SK-N-SH treated with all-trans-retinoic acid at 6 μM for 48 hours (cell line): ENCODE measurements at regions not wholly inside any gene's neighbourhood (a gene's known extent, or its start where the extent isn't known, plus 50 kb on each side); places are given as distances from the start of the nearest gene placed in this dataset.

ENCODE experiments used
- GLIS3 ChIP-seq: fragments of 250-450 bp; sonication (Bioruptor Pico); IDR thresholded peaks from 2 replicates; pipeline ENCODE4 v1.5.0; 2020; ENCODE audit warnings: mild to moderate bottlenecking, moderate library complexity
- TCF4 ChIP-seq: fragments of 250-450 bp; sonication (Bioruptor Pico); IDR thresholded peaks from 2 replicates; pipeline ENCODE4 v1.8.0; 2021; ENCODE audit warnings: mild to moderate bottlenecking, moderate library complexity, borderline replicate concordance
- ZC3H10 ChIP-seq: fragments of 250-450 bp; sonication (Bioruptor Pico); IDR thresholded peaks from 2 replicates; pipeline ENCODE4 v1.5.1; 2021; ENCODE audit warnings: mild to moderate bottlenecking, moderate library complexity
- ZFP3 ChIP-seq: fragments of 250-450 bp; sonication (Bioruptor Pico); IDR thresholded peaks from 2 replicates; pipeline ENCODE4 v1.5.0; 2020; ENCODE audit warnings: mild to moderate bottlenecking, moderate library complexity
- ZNF565 ChIP-seq: fragments of 450-650 bp; formaldehyde crosslinking; conservative IDR thresholded peaks from 2 replicates; pipeline ENCODE4 v1.5.0; 2020; ENCODE audit warnings: low read depth, mild to moderate bottlenecking, moderate library complexity
- TF ChIP-seq, protein P1 (sequence below): fragments of 250-450 bp; sonication (Bioruptor Pico); IDR thresholded peaks from 2 replicates; pipeline ENCODE4 v1.5.0; 2020; ENCODE audit warnings: mild to moderate bottlenecking, moderate library complexity

DNA sequence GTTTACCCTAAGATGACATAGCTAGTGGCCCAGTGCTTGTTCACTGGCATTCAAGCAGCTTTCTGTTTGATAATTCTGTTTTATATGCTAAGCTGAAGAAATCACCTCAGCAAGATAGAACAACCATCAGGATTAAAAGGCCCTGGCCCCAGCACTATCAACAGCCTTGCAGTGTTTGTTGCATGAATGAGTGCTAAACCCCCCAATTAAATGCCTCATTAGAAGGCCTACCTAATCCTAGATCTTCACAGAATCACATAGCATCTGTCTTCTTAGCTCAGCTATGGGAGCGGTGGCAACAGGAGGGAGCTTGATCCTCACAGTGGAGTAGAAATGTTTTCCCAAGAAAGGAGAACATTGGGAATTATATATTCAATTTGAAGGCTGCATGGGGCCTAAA, 194.1 kb upstream of the HNMT start:
- TF ChIP-seq ZC3H10 (no peak), TCF4 (CRISPR knock-in tag) (no peak), ZNF565 (CRISPR knock-in tag) (no peak), GLIS3 (CRISPR knock-in tag) (no peak), ZFP3 (CRISPR knock-in tag) (no peak)
- TF ChIP-seq, protein P1, sequence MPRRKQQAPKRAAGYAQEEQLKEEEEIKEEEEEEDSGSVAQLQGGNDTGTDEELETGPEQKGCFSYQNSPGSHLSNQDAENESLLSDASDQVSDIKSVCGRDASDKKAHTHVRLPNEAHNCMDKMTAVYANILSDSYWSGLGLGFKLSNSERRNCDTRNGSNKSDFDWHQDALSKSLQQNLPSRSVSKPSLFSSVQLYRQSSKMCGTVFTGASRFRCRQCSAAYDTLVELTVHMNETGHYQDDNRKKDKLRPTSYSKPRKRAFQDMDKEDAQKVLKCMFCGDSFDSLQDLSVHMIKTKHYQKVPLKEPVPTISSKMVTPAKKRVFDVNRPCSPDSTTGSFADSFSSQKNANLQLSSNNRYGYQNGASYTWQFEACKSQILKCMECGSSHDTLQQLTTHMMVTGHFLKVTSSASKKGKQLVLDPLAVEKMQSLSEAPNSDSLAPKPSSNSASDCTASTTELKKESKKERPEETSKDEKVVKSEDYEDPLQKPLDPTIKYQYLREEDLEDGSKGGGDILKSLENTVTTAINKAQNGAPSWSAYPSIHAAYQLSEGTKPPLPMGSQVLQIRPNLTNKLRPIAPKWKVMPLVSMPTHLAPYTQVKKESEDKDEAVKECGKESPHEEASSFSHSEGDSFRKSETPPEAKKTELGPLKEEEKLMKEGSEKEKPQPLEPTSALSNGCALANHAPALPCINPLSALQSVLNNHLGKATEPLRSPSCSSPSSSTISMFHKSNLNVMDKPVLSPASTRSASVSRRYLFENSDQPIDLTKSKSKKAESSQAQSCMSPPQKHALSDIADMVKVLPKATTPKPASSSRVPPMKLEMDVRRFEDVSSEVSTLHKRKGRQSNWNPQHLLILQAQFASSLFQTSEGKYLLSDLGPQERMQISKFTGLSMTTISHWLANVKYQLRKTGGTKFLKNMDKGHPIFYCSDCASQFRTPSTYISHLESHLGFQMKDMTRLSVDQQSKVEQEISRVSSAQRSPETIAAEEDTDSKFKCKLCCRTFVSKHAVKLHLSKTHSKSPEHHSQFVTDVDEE (CRISPR knock-in tag) = no peak
